Transverse colon (tissue), 4 donors: ENCODE measurements at regions not wholly inside any gene's neighbourhood (a gene's known extent, or its start where the extent isn't known, plus 50 kb on each side); places are given as distances from the start of the nearest gene placed in this dataset.
A peak's percentile ranks its signal among the peaks of the same experiment; 100 is the strongest.

Experiments used
- DNase-seq: peaks from one replicate; pipeline ENCODE4 v3.0.0-alpha.2; 2019
- H3K27ac ChIP-seq, 4 donors: fragments of 200-600 bp; sonication (generic); 2 replicates each; pipeline ENCODE4 v1.5.1; 2016 to 2018; ENCODE audit warnings: inconsistent platforms in 4 of 4
- H3K27me3 ChIP-seq: fragments of 200-600 bp; sonication (generic); 2 replicates; pipeline ENCODE4 v1.5.1; 2017; ENCODE audit warnings: inconsistent platforms
- H3K36me3 ChIP-seq, 4 donors: fragments of 200-600 bp; sonication (generic); 2 replicates each; pipeline ENCODE4 v1.5.1; 2017 to 2019; ENCODE audit warnings: inconsistent platforms in 4 of 4
- H3K4me1 ChIP-seq, 4 donors: fragments of 200-600 bp; sonication (generic); 2 replicates each; pipeline ENCODE4 v1.5.1; 2017 to 2020; ENCODE audit warnings: inconsistent platforms in 4 of 4
- H3K4me3 ChIP-seq, 4 donors: fragments of 200-600 bp; sonication (generic); 1 replicate in 1 of 4; 2 replicates in 3 of 4; pipeline versions ENCODE4 v1.5.1 to v1.6.1; 2017 to 2019; ENCODE audit warnings: inconsistent platforms in 4 of 4
- H3K9me3 ChIP-seq, 2 donors: fragments of 200-600 bp; sonication (generic); 2 replicates each; pipeline ENCODE4 v1.5.1; 2017 to 2019; ENCODE audit warnings: inconsistent platforms in 2 of 2
- EP300 ChIP-seq: sonication (generic); formaldehyde crosslinking; IDR thresholded peaks from one replicate; pipeline ENCODE4 v1.6.1; 2017; ENCODE audit warnings: antibody characterized with exemption, low read depth
- POLR2A ChIP-seq: fragments of 450-650 bp; IDR thresholded peaks from one replicate; pipeline ENCODE4 v1.6.1; 2016; ENCODE audit warnings: antibody characterized with exemption, mild to moderate bottlenecking, moderate library complexity
- POLR2AphosphoS5 ChIP-seq, 3 donors: sonication (generic); formaldehyde crosslinking; IDR thresholded peaks; one replicate each; pipeline ENCODE4 v1.6.1; 2016; ENCODE audit warnings: antibody characterized with exemption in 3 of 3
- WGBS, 2 donors: methylation state at CpG; one replicate each; pipeline ENCODE4 v1.1.5; 2018; ENCODE audit warnings: low coverage in 1 of 2; 5-methylcytosine and 5-hydroxymethylcytosine counted together
- in situ Hi-C, 4 donors: fragments of 200-750 bp; cut with MboI; loops; one replicate each; pipeline versions ENCODE4 v1.15.0 to v1.15.1; 2017; ENCODE audit warnings: low sequenced_read_pairs in 3 of 4, low pct_ligation_motif_present in 1 of 4, low pct_unique_long_range_greater_than_20kb in 1 of 4
- intact Hi-C: fragments of 100-400 bp; cut with DNase I; formaldehyde crosslinking; loops from one replicate; pipeline ENCODE4 v1.15.1; 2023; ENCODE audit warnings: low total_unique reads
- TF ChIP-seq, protein P1 (sequence below), 5 experiments: fragments of 200-600 bp in 3 of 5; fragments of 450-650 bp in 2 of 5; sonication (generic) in 3 of 5; IDR thresholded peaks; 1 replicate in 2 of 5; 2 replicates in 3 of 5; pipeline ENCODE4 v1.5.1; 2016 to 2017; ENCODE audit warnings: antibody characterized with exemption in 5 of 5, inconsistent platforms in 3 of 5, mild to moderate bottlenecking in 2 of 5, moderate library complexity in 1 of 5

GRCh38 chr9:87787735-87788134 is 61.8 kb downstream of the CTSL start:
- no peaks in the 10 kb centered on the region for H3K36me3 ChIP-seq
- in situ Hi-C loops (no loop called here), intact Hi-C loops (no loop called here)
- H3K4me1 ChIP-seq = no peaks in the 10 kb centered on the region
- no peaks in the 10 kb centered on the region for H3K9me3 ChIP-seq
- 88 to 95% methylated on average over 3 to 5 of the region's 5 CpGs for WGBS, 2 donors
- TF ChIP-seq POLR2A (no peak), POLR2AphosphoS5 (IDR thresholded peaks at IDR 0.05) (no peak), EP300 (no peak)
- TF ChIP-seq, protein P1, sequence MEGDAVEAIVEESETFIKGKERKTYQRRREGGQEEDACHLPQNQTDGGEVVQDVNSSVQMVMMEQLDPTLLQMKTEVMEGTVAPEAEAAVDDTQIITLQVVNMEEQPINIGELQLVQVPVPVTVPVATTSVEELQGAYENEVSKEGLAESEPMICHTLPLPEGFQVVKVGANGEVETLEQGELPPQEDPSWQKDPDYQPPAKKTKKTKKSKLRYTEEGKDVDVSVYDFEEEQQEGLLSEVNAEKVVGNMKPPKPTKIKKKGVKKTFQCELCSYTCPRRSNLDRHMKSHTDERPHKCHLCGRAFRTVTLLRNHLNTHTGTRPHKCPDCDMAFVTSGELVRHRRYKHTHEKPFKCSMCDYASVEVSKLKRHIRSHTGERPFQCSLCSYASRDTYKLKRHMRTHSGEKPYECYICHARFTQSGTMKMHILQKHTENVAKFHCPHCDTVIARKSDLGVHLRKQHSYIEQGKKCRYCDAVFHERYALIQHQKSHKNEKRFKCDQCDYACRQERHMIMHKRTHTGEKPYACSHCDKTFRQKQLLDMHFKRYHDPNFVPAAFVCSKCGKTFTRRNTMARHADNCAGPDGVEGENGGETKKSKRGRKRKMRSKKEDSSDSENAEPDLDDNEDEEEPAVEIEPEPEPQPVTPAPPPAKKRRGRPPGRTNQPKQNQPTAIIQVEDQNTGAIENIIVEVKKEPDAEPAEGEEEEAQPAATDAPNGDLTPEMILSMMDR (IDR thresholded peaks at IDR 0.05) = no peak
- H3K27me3 ChIP-seq = no peaks in the 10 kb centered on the region
- H3K27ac ChIP-seq = no peak overlapping the region
- H3K4me3 ChIP-seq = no peak overlapping the region
- no peak for DNase-seq

- intact Hi-C loops = no loop called here
- TF ChIP-seq, protein P1 (IDR thresholded peaks at IDR 0.05) = no peak
- TF ChIP-seq POLR2AphosphoS5 (IDR thresholded peaks at IDR 0.05) (no peak), EP300 (no peak), POLR2A (no peak)
- no peaks in the 10 kb centered on the region for H3K9me3 ChIP-seq
- H3K36me3 ChIP-seq = no peaks in the 10 kb centered on the region
- peak overlapping the region; percentile 41 to 60 (median 54) for H3K27ac ChIP-seq
- no peaks in the 10 kb centered on the region for H3K4me1 ChIP-seq
- no peaks in the 10 kb centered on the region for H3K27me3 ChIP-seq
- no peak overlapping the region for H3K4me3 ChIP-seq
- 17 to 63% methylated on average over 2 to 6 of the region's 6 CpGs for WGBS, 2 donors
- DNase-seq = peak; percentile 50
- in situ Hi-C loops = no loop called here
Observed at GRCh38 chr9:87792831-87793288, 66.9 kb downstream of the CTSL start.

DNA sequence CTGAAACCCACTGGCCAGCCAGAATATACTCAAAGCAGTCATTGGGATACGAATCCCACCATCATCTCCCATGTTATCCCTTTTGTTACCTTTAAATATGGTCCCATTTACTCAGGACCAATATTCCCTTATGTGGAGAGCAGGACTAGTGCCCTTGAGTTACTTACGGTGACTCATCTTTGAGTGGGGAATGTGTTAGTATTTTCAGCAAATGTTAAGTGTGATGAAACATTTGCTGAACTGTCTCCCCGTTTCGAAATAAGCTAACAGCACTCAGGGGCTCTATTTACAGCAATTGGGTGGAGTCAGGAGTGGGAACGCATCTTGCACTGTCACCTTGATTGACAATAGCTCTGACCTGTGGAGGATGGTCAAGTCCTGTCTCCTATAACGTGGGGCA is 67.4 kb downstream of the CTSL start:
- Histone ChIP-seq H3K4me3 (no peak overlapping the region), H3K27me3 (no peaks in the 10 kb centered on the region), H3K27ac (peak overlapping the region; percentile 41 to 60 (median 54)), H3K9me3 (no peaks in the 10 kb centered on the region), H3K36me3 (no peaks in the 10 kb centered on the region), H3K4me1 (no peaks in the 10 kb centered on the region)
- TF ChIP-seq POLR2AphosphoS5 (IDR thresholded peaks at IDR 0.05) (peak in 1 of 3 donors; percentile 12), POLR2A (no peak)
- in situ Hi-C loops = no loop called here
- intact Hi-C loops = no loop called here
- no peak for DNase-seq
- WGBS, 2 donors = 69% methylated on average over 6 of the region's 6 CpGs; no CpG with 5 or more reads in 1 of the 2 donors

DNA sequence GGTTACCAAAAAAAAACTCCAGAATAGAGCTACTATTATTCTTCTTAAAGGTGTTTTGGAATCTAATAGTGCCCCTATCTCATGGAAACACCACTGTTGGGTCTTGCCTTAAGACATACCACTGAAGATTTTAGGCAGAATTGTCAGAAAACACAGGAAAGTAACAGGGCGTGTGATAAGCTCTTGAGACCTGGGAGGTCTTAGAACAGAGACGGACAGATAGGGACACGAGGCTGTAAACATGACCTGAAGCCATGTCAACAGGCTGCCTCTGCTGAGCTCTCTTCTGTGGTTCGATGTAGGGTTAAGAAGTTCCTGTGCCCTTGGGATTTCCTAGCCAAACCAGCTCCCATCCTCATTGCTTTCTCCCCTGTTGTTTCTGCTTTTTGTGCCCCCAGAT is 69.3 kb downstream of the CTSL start:
- H3K27ac ChIP-seq = no peak overlapping the region
- H3K4me1 ChIP-seq = no peaks in the 10 kb centered on the region
- H3K36me3 ChIP-seq = no peaks in the 10 kb centered on the region
- no peak overlapping the region for H3K4me3 ChIP-seq
- TF ChIP-seq EP300 (no peak), POLR2AphosphoS5 (IDR thresholded peaks at IDR 0.05) (no peak), POLR2A (no peak)
- TF ChIP-seq, protein P1 (IDR thresholded peaks at IDR 0.05) = no peak
- in situ Hi-C loops (no loop called here), intact Hi-C loops (no loop called here)
- 81 to 100% methylated on average over 1 to 4 of the region's 4 CpGs for WGBS, 2 donors
- H3K9me3 ChIP-seq = no peaks in the 10 kb centered on the region
- H3K27me3 ChIP-seq = no peaks in the 10 kb centered on the region
- no peak for DNase-seq

GRCh38 chr9:87796196-87796595 is 70.3 kb downstream of the CTSL start:
- WGBS, 2 donors = 67% methylated on average over 2 of the region's 2 CpGs; no CpG with 5 or more reads in 1 of the 2 donors
- H3K9me3 ChIP-seq = no peaks in the 10 kb centered on the region
- H3K4me3 ChIP-seq = no peak overlapping the region
- no peaks in the 10 kb centered on the region for H3K4me1 ChIP-seq
- H3K36me3 ChIP-seq = no peaks in the 10 kb centered on the region
- H3K27me3 ChIP-seq = no peaks in the 10 kb centered on the region
- TF ChIP-seq EP300 = no peak
- no peak for DNase-seq
- in situ Hi-C loops (no loop called here), intact Hi-C loops (no loop called here)
- no peak overlapping the region for H3K27ac ChIP-seq
